HG03064 (cell line): ENCODE measurements at regions not wholly inside any gene's neighbourhood (a gene's known extent, or its start where the extent isn't known, plus 50 kb on each side); places are given as distances from the start of the nearest gene placed in this dataset.

Experiments used
- ATAC-seq: cut with Tn5 transposase; IDR thresholded peaks from one replicate; pipeline ENCODE4 v1.9.1; 2021; ENCODE audit warnings: low read depth; ENCODE audit not compliant: unreplicated experiment

DNA sequence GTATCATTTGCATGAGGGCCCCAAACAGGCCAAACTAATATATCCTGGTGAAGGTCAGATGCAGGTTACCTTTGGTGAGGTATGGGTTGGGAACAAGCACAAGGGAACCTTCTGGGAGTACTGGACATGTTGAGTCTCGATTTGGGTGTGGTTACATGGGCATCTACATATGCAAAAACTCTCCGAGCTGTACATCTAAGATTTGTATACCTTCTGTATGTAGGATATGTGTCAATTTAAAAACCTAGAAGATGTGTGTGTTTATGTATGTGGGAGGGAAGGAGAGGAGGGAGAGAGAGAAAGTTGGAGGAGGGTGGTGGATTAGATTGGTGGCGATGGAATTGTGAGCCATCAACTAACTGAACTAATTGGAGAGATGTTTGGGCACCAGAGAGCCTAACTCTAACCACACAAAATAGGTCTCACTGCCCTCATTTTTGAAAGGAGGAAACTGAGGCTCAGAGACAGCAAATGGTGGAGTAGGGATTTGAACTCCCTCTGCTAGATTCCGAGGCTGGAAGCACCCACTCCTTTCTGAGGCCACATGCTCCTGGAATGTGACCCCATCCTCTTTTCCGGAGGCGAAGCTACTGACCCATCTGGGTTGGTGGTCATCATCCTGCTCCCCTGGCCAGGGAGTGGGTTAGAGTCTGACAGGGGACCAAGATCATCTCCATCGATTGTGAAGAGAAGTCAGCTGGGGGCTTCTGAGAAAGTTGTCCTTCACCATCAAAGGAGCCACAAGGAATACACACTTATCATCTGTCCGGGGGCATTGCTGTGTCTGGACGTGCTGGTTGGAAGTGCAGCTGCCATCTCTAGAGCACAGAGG, 107.3 kb upstream of the MYCN start:
- no peak for ATAC-seq

- ATAC-seq = no peak
These were observed 106.6 kb upstream of the MYCN start for GRCh38 chr2:15833731-15834130.

- ATAC-seq = no peak
These were observed 105.8 kb upstream of the MYCN start for GRCh38 chr2:15834381-15835031.

DNA sequence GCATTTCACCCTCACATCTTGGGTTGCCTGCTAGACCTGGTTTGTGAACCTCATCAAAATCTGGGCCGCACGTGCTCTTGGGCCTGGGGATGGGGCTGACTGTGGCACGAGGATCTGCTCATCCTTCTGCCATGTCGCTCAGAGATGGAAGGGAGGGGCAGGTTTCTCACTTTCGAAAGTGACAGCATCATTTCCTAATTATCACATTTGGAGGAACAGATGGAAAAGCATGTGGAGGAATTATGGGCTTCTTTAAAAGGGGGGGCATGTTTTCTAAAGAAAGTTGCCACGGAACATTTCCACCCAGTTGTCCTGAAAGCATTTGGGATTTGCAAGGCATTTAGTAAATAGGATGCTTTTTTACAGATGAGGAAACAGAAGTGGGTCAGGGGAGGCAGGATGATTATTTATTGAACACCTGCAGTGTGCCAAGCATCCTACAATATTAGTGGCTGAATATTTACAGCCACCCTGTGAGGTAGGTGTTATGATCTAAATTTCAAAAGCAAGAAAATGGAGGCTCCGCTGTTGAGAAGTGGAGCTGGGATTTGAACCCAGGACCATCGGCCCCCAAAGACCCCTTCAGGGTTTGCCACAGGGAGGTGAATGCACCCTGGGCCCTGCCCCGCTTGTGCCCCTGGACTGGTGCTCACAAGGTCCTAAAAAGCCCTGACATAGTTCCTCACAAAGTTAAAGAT, 104.2 kb upstream of the MYCN start:
- ATAC-seq = no peak

DNA sequence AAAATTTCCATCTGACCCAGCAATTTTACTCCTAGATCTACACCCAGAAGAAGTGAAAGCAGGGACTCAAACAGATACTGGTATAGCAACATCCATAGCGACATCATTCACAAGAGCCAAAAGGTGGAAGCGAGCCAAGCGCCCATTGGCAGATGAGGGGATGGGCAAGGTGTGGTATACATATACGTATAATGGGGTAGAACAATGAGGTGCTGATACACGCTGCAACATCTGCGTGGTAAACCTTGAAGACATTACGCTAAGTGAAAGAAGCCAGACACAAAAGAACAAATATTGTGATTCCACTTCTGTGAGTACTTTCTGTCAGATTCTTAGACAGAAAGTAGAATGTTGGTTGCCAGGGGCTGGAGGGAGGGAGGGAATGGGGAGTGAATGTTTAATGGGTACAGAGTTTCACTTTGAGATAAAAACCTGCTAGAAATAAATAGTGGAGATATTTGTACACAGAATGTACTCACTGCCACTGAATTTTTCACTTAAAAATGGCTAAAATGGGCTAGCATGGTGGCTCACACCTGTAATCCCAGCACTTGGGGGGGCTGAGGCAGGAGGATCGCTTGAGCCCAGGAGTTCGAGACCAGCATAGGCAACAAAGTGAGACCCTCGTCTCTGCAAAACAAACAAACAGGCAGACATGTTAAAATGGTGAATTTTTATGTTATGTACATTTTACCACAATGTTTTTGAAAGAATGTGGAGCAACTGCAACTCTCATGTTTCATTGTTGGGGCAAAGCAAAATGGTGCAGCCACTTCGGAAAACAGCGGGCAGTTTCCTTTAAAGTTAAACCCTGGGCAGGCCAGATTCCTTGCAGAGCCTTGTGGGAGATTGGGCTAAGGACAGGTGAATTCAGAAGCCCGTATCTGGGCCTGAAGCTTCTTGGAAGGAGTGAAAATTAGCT, 103.4 kb upstream of the MYCN start:
- no peak for ATAC-seq

- no peak for ATAC-seq
These were observed 101.8 kb upstream of the MYCN start for GRCh38 chr2:15838481-15839090.

GRCh38 chr2:15839426-15840124, 100.8 kb upstream of the MYCN start:
- ATAC-seq = no peak

- ATAC-seq = no peak
These were observed 100.2 kb upstream of the MYCN start for GRCh38 chr2:15840148-15840547.

DNA sequence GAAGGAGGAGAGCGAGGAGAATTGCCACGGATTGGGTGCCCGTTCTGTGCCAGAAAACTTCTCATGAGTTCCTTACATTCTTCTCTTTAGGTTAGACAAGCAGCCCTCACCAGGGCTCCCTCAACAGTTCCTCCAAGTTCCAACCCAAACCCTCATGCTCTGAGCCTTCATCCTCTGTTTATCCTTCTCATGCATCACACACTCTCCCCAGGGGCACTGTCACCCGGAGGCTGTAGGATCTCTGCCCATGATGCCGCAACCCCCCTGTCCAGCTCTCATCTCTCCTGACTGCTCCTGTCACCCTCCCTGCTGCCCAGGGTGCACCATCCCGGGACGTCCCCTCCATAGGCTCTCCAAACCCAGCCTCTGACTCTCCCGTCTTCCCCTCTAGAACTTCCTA, 99.4 kb upstream of the MYCN start:
- ATAC-seq = no peak

DNA sequence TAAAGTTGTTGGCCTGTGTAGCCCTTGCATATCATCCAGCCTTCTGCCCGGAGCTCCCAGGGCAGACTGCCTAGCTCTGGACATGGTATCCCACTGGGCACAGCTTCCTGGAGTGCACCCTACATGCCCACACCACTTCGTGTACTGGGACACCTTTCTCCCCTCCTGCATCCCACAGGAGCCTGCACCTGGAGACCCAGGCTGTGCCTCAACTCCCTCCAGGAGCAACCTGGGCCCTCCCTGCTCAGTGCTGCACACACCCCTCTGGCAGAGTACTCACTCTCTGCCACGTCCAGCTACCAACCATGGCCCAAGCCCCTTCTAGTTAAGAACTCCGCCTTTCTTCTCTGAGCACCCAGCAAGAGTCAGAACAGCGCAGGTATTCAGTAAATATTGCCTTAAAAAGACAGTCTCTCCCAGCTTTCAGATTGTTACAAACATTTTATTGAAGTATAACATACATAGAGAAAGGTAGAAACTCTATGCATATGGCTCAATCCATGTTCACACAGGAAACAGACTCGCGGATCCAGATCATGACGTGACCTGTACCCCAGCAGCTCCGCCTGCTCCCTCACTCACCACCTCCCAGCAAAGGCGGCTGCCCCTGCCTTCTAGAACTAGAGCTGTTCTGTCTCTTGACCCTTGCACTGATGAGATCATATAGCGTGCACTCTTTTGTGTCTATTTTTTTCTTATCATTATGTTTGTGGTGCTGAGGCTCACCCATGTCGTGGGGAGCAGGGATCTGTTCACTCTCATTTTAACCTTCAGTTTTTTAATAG, 98.4 kb upstream of the MYCN start:
- no peak for ATAC-seq

DNA sequence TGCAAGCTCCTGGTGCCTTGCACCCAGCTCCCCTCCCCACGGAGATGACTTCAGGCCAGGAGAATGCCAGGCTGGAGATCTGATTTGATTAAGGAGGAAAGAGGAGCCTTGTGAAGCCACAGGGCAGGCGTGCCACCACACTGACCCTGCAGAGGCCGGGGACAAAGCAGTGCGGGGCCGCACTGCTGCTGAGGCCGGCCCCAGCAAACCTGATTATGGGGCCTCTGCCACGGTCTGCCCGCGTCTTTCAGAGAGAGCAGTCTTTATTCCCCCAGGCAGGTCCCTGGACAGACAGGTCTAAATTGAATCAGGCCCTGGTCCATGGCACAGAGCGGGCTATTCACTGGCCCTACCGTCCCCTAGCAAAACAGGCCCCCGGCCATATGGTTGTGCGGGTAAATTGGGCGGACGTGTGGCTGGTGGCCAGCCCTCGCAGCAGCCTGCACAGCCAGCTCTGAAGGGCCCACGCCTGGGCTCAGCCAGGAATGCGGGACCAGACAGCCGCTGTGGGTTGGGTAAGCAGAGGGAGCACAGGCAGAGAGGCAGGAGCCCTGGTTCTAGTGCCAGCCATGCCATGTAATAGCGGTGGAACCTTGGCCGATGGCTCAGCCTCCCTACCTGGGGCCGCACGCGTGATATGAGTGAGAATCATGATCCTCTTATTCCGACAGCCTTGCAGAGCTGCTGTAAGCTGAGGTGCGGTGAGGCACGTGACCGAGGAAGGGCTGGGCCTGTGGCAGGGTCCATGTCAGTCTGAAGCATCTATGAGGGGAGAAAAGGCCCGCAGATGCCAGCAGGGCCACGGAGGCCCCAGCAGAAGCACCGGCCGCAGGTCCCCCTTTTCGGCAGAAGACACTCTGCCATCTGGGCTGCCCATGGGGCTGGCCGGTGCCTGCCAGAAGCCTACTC, 97.3 kb upstream of the MYCN start:
- no peak for ATAC-seq

- no peak for ATAC-seq
These were observed 96.0 kb upstream of the MYCN start for GRCh38 chr2:15844211-15844801.

GRCh38 chr2:15845294-15845693, 95.1 kb upstream of the MYCN start:
- no peak for ATAC-seq

DNA sequence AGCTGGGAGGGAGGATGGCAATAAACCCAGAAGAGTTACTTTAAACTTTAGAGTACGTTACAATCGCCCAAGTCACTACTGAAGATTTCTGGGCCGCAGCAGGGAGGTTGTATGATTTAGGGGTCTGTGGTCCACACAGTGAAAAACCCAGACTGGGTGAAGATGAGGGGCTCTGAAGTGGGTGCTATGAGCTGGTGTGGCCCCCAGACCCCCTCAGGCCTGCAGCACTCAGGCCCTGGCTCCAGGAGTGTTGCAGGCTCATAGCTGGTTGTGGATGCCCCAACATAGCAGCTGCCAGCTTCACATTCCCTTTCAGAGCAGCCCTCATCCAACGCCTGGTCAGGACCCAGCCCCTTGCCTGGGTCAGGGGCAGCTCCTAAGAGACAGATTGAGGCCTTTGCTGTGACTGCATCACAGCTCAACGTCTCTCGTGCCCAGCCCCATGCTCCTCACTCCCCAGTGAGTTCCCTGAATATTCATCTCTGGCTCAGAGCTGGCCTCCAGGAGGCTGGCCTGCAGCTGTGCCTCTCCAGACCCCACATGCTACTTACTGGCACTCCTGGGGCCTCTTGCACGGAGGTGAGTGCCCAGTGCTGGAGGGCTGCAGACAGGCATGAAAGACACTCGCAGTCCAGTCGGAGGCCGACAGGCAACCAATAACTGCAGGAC, 94.5 kb upstream of the MYCN start:
- no peak for ATAC-seq

GRCh38 chr2:15846626-15847025, 93.7 kb upstream of the MYCN start:
- ATAC-seq = no peak

- ATAC-seq = no peak
These were observed 89.8 kb upstream of the MYCN start for GRCh38 chr2:15850534-15850933.
